NCI-H2196 (cell line): ENCODE measurements at regions not wholly inside any gene's neighbourhood (a gene's known extent, or its start where the extent isn't known, plus 50 kb on each side); places are given as distances from the start of the nearest gene placed in this dataset.
"Not testable (repeated sequence)": the region's sequence is repeated elsewhere in the genome, so short reads cannot be mapped to it uniquely, and the experiment has no call there.

Experiments
- DNase-seq: peaks from one replicate; lab custom pipeline; 2025; ENCODE audit not compliant: unreplicated experiment; lab: John Stamatoyannopoulos, UW

DNA sequence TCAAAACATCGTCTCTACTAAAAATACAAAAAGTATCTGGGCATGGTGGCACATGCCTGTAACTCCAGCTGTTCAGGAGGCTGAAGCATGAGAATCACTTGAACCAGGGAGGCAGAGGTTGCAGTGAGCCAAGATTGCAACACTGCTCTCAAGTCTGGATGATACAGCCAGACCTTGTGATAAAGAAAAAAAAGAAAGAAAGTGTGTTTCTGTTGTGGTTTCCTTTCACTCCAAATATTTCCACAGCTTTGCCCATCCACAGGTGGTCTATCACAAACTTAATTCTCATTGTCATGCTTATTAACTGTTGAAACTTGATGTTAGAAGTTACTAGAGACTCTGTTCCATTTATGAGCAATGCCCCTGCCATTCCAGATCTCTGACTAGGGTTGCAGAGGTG lies 316.0 kb upstream of the SEMA3C start:
- no peak for DNase-seq

DNA sequence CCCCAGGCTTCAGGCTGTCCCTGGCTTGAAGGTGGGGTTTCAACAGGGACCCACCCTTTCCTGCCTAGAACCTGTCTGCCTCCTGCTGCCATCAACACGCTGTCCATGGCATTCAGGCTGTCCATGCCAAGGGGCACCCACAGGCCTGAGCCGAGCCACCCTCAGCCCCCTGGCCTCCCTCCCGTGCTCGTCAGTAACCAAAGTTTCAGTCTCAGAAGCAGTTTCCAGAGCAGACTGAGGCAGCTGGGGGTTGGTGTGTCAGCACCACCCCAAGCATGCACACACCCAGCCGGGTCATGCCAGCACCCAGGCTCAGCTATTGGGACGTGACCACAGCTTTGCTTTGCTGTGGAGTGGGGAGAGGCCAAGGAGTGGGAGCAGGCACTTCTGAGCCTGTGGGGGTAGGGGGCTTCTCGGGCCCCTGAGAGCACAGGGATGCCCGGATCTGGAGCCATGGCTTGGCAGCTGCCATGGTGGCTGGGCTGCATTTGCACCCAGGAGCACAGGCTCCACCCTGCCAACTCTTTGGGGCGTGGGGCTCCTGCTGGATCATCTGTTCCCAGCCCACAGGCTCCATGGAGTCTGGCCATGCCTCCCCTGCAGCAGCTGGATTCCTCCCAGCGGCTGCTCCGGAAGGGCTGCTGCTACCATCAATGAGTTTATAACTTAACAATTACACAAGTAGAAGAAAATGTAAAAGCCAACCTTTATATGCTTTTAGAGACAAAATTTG lies 314.5 kb upstream of the SEMA3C start:
- no peak for DNase-seq

DNA sequence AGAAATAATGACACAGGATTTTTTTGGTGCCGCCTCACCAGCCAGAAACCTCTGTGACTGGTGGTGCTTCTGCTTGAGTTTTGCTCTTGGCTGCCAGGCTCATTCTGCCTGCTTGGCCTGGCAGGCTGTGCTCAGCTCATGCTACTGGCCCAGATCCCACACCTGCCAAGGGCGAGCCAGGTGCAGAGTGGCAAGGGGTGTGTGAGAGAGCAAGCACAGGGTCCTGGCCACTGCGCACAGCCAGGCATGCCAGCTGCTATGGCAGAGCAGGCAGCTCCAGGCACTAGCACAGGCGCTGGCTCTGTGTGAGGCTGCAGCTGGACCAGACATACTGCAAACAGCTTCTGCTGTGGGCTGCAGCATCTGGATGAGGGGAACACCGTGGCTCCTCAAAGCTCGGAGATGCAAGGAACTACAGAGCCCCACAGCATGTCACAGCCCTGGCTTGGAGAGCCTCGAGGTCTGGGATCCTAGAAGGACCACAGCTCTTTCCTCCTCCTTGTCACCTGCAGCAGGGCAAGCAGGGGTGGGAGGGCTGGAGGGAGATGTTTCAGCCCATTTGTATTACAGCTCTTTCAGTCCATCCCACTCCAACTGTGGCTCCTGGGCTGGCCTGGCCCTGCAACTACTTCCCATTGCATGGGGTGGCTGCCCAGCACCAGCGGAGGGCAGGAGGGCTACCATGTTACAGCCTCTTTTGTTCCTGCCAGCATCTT lies 313.4 kb upstream of the SEMA3C start:
- DNase-seq: no peak

DNA sequence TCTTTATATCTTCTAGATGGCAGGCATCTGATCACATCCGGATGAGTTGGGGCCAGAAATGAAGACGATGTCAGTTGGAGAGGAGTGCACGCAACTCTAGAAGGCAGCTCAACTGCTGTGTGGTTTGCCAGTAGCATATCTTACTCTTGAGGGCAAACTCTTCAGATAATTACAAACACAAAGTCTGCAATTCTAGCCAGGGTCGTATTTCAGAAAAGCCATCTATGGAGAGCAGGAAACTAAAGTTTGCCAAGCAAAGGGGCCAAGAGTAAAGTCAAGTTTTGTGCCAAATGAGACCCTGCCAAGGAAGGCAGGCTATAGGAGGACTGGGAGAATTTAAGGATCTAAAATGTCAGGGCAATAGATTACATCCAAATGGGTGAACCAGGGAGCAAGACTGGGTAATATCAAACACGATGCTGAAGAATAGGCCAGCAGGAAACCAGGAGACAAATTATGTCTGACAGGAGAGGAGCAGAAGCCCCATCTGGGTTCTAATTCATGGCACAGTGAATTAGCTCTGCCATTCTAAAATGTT lies 312.5 kb upstream of the SEMA3C start:
- DNase-seq: no peak

DNA sequence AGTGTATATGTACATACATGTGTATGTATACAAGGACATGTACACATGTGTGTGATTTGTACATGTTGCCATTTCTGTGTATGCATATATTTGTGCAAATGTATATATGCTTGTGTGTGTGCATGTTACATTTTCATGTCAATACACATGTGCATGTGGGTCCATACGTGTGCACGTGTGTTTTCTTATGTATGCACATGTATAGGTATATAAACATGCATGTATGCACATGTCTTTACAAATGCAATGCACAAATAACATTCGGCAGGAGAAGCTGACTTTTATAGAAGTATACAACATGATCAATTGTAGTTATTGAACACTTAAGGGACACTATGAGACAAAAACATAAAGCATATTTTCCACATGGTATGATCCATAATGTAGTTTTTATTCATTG lies 307.4 kb upstream of the SEMA3C start:
- DNase-seq: no peak

DNA sequence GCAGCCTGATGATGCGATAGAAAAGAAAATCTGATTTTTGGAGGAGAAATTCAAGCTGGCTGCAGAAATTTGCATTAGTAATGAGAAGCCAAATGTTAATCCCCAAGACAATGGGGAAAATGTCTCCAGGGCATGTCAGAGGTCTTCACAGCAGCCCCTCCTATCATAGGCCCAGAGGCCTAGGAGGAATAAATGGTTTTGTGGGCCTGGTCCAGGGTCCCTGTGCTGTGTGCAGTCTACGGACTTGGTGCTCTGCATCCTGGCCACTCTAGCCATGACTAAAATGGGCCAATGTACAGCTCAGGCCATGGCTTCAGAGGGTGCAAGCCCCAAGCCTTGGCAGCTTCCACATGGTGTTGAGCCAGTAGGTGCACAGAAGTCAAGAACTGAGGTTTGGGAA lies 303.8 kb upstream of the SEMA3C start:
- not testable (repeated sequence) for DNase-seq

DNA sequence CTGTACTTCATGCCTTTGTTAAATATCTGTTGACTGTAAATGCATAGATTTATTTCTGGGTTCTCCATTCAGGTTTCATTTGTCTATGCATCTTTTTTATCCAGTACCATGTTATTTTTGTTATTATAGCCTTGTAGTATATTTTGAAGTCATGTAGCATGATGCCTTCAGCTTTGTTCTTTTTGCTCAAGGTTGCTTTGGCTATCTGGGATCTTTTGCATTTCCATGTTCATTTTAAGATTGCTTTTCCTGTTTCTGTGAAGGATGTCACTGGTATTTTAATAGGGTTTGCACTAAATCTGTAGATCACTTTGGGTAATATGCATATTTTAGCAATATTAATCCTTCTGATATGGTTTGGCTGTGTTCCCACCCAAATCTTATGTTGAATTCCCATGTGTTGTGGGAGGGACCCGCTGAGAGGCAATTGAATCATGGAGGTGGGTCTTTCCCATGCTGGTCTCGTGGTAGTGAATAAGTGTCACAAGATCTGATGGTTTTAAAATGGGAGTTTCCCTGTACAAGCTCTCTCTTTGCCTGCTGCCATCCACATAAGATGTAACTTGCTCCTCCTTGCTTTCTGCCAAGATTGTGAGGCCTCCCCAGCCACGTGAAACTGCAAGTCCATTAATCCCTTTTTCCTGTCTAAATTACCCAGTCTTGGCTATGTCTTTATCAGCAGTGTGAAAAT lies 302.8 kb upstream of the SEMA3C start:
- DNase-seq: no peak

DNA sequence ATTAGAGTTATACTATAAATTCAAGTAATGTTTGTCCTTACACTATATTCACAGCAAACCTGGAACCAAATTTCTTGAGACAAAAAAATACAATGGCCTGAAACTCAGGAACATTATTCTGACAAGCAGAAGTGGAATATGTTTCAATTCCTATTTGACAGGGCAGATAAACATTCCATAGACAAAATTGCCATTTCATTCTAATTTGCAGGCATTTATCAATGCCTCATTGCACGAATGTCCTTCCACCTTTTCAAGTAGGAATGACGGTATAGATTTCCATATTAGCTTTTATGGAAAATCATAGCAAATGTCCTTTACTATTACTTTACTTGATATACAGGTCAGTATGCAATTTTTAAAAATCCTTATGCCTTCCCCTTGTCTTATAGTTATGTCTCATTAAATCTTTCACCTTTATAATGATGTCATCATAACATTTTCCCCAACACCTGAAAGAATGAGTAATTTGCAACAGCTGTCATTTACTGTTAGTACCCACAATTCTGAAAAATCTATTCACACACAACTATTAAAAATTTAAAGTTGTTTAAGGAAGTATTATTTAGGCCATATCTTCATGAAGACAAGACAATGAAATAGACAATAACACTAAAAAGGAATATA lies 299.7 kb upstream of the SEMA3C start:
- DNase-seq: no peak

DNA sequence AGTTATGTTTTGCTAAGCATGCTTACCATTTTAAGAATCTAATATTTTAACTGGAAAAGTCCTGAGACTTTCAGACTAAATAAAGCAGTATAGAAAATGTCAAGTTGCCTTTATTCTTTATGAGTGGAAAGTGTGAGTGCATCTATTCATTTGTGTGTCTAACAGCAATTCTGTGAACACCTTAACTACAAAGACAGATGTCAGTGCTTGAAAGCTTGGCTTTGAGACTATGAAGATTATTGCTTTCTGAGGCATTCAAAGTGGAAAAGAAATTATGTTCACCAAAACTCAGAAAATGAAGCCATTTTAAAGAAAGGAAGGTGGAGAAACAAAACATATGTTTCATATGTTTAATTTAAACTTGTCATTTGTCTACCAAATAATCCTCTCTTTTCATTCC lies 294.5 kb upstream of the SEMA3C start:
- no peak for DNase-seq

DNA sequence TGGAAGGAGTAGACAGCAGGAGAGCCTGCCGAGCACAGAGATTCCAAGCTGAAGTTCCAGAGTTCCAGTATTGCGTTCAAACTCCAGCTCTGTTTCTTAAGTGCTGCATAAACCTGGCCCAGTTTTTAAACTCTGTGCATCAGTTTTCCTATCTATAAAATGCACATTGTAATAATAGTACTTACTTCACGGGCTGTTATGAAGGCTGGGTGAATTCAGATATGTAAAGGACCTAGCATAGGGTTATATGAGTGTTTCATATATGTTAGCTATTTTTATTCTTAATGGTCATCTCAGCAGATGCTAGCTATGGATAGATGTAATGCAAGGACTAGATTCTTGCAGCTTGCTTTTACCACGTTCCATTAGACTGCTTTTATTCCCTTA lies 293.1 kb upstream of the SEMA3C start:
- no peak for DNase-seq

DNA sequence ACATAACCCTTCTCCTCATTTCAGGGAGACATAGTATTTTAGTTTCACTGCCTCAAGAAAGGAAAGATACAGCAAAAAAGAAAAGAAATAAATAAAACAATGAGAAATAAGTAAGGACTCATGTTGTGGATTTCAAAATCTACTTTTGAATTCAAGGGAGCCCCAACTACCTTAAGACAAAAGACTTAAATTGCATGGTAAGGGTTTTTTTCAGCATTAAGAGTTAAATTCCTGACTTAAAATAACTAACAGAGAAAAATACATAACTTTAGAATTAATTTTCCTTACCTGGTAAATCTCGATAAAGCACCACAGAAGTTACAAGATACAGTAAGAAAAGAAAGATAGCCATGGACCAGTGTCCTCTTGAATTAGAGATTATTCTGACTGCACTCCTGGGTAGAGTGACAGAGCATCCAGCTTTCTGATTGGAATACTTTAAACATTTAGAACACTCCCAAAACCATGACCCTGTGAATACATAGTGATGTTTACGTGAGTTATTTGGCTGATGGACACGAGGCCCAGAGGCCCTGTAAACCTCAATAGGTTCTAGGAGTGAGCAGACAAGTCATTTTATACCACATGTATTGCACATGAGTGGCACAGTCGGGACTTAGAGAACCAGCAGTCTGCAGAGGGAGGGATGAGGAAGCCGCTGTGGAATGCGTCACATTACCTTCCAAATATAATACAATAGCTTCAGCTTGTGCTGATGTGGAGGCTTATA lies 292.5 kb upstream of the SEMA3C start:
- no peak for DNase-seq

DNA sequence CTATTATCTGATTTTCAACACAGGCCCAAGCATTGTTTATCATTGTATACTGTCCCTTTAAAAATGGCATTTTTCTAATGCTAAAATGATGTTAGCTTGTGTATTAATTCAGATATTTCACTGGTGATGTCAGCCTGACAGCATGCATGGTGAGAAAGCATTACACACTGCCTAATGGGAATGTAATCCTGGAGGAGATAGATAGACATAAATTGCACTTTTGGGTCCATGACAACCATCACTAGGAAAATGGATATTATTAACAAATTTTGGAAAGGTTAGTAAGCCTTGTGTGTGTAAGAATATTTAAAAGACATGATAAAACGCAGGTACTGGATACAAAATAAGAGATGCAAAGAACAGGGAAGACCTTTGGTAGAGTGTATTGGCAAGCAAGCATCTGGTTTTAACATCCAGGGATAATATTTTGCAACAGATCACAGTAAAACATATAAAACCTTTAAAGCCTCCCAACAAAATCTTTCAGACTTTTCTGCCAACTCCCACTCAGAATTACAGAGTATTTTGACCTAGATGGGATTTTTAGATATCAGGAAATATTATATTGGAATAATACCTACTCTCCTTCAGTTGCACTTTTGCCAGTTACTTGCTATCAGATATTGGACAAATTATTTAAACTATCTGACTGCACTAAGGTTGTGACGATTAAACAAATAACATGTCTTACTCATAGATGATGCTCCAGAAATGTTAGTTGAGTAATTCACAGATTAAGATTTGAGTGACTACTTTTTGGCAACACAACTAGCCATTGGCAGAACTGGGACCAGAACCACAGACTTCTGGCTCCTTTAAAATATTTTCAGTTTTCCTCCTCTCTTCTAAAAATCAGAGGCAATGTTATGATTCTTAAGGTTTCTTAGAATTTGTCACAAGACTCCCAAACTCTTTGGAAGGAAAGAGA lies 291.6 kb upstream of the SEMA3C start:
- no peak for DNase-seq

DNA sequence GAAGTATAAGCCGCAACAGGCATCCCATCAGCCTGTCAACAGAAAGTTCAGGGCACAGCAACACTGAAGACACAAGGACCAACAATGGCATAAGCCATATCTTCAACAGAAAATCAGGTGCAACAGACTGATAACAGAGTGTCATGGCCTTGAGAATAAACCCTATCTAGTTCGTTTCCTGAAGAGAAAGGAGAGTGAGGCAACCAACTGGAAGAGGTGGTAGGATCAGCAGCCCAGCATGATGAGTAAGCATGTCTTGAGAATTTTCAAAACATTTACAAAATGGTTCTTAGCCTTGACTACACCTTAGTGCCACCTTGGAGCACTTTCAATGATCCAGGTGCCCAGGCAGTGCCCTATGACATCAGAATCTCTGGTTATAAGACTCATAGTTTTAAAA lies 290.2 kb upstream of the SEMA3C start:
- no peak for DNase-seq

DNA sequence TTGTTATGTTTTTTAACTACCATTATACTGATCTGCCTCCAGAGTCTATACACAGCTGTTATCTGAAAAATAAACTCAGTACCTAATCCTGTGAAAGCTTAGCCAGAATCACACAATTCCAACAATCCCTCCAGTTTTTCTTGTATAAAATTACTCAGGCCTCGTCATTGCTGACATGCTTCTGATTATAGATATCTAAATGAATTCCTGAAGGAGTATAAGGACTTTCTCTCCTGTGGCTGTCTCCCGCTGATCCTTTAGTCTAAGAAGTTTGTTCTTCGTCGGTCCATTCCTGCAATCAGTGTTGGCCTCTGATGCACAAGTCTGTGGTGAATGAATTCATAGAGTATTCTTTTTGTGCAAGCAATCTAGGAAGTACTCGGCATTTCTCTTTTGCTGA lies 288.9 kb upstream of the SEMA3C start:
- no peak for DNase-seq

DNA sequence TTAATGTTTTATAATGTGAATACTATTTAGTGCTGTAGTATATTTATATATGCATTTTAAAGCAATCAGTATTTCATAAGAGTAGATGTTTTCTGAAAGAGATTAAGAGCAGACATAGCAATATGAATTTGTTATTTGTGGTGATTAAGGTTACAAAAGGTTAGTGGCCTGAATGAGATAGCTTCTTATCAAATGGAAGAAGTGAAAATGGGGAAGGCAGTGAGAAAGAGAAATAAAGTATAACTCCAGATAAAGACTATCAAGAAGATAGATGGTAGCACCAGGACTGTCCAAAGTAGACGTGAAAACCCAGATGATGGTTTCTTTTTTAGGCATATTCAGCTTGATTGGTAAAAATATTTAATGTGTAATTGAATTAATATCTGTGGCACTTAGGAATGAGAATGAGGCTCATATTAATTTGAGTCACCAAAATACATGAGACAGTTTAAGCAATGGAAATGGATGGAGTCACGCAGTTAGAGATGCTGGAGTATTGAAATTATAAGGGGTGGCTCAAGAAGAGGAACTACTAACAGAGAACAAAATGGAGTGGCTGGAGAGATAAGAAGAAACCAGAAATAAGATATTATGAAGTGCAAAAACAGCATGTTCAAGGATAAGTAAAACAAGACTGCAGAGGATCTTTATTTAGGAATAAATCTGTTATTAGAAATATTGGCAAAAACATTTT lies 288.0 kb upstream of the SEMA3C start:
- no peak for DNase-seq

DNA sequence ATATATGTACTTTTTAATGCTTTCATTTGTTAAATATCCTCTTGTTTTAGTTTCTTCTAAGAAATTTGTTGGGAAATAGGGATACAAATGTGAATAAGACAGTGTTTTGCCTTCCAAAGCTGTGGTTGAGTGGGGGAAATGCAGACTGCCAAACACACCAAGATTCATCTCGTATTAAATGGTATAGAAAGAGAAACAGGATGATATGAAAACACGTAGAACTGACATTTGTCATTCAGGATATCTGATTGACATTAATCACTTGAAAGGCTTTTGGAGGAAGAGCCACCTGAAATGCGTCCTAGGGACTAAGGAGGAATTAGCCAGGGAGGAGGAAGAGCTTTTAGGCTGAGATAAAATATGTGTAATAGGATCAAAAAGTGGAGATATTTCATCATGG lies 287.4 kb upstream of the SEMA3C start:
- DNase-seq: no peak

DNA sequence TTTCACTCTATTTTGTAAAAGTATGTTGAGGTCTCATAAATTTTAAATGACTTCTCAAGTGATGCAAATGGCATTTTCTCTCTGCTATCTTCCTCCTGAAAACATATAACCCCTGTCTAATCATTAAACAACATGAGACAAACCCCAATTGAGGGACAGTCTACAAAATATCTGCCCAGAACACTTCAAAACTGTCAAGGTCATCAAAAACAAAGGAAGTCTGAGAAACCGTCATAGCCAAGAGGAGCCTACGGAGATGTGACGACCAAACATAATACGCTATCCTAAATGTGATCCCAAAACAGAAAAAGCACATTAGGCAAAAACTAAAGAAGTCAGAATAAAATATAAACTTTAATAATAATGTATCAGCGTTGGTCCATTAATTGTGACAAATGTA lies 282.3 kb upstream of the SEMA3C start:
- no peak for DNase-seq

DNA sequence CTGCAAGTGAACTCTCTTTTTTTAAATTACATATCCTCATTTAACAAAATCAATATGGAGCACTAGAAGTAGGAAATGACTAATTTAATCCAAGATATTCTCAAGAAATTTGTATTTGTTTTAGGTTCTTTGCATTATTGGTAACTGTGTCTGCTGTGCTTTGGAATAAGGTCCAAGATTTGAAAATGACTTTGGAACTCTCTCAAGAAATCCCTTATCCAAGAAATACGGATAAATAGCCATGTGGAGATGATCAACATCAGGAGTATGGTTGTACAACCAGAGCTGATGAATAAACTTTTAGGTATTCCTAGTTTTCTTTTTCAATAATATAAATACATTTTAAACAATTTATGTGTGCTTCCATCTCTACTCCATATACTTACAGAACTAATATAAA lies 279.9 kb upstream of the SEMA3C start:
- DNase-seq: no peak

DNA sequence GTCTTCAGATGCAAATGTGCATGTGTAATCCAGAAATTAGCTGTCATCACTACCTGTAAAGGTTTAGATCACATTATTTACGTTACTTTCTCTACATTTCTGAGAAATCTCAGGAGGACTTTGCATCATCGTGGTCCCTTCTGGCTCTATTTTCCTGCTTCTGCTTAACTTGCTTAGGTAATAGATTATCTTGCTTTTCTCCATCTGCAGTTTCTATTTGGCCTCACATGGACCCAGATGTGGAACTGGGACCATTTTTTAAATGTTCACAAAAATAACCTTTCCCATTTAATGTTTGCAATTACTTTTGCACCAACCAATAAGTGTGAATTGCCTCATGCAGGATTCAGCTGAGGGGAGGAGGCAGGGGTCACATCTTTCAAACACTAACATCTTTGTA lies 278.4 kb upstream of the SEMA3C start:
- no peak for DNase-seq
